H1 (cell line): ENCODE measurements at regions not wholly inside any gene's neighbourhood (a gene's known extent, or its start where the extent isn't known, plus 50 kb on each side); places are given as distances from the start of the nearest gene placed in this dataset.

Experiments
- JUN ChIP-seq: IDR thresholded peaks from 2 replicates; pipeline ENCODE4 v1.6.1; 2011; ENCODE audit warnings: low read depth, mild to moderate bottlenecking, improper control_type of control experiment, low read length
- TCF12 ChIP-seq: IDR thresholded peaks from 2 replicates; pipeline ENCODE4 v1.6.1; 2011; ENCODE audit warnings: low read depth, mild to moderate bottlenecking, low read length
- TF ChIP-seq, protein P1 (sequence below), 3 experiments: IDR thresholded peaks; 1 replicate in 2 of 3; 2 replicates in 1 of 3; pipeline versions ENCODE4 v1.5.1 to v1.6.1; 2011; ENCODE audit warnings: low read length in 3 of 3, mild to moderate bottlenecking in 3 of 3, inconsistent platforms in 2 of 3, low read depth in 1 of 3, moderate library complexity in 1 of 3; ENCODE audit not compliant: insufficient read depth in 1 of 3; ENCODE audit errors: control extremely low read depth in 1 of 3

DNA sequence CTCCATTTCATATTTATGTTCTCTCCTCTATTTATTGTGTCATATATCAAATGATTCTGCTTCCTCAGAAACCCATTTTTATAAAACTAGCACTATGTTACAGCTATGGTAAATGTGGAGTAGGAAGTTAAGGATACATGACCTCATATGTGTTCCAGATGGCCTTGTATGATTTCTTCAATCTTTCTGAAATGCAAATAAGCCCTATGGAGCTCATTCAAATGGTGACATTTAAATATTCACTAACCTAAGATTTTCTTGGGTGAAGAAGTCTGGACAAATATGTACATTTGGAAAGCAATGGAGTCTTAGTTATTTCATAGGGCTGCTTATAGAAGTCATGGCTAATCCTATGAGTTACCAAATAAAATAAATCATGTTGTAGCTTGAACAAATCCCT, 782.5 kb downstream of the STPG2 start:
- no peak for TF ChIP-seq JUN
- TF ChIP-seq, protein P1, sequence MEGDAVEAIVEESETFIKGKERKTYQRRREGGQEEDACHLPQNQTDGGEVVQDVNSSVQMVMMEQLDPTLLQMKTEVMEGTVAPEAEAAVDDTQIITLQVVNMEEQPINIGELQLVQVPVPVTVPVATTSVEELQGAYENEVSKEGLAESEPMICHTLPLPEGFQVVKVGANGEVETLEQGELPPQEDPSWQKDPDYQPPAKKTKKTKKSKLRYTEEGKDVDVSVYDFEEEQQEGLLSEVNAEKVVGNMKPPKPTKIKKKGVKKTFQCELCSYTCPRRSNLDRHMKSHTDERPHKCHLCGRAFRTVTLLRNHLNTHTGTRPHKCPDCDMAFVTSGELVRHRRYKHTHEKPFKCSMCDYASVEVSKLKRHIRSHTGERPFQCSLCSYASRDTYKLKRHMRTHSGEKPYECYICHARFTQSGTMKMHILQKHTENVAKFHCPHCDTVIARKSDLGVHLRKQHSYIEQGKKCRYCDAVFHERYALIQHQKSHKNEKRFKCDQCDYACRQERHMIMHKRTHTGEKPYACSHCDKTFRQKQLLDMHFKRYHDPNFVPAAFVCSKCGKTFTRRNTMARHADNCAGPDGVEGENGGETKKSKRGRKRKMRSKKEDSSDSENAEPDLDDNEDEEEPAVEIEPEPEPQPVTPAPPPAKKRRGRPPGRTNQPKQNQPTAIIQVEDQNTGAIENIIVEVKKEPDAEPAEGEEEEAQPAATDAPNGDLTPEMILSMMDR (IDR thresholded peaks at IDR 0.05; ENCODE audit: control extremely low read depth in 1 of 3, insufficient read depth in 1 of 3, low read depth in 1 of 3, low read length in 3 of 3), result no peak
- TF ChIP-seq TCF12, result no peak
